22Rv1 (cell line): ENCODE measurements at regions not wholly inside any gene's neighbourhood (a gene's known extent, or its start where the extent isn't known, plus 50 kb on each side); places are given as distances from the start of the nearest gene placed in this dataset.

Source experiments
- CTCF ChIP-seq: fragments of 450-650 bp; IDR thresholded peaks from 2 replicates; pipeline ENCODE4 v1.5.1; 2017; ENCODE audit warnings: mild to moderate bottlenecking
- ZFX ChIP-seq: fragments of 450-650 bp; IDR thresholded peaks from 2 replicates; pipeline ENCODE4 v1.6.1; 2017; ENCODE audit warnings: antibody characterized with exemption, borderline replicate concordance

- TF ChIP-seq CTCF (no peak), ZFX (no peak)
Measured at GRCh38 chr18:77910347-77910746, 660.7 kb downstream of the GALR1 start.
